Breast epithelium (tissue), 3 donors: ENCODE measurements at regions not wholly inside any gene's neighbourhood (a gene's known extent, or its start where the extent isn't known, plus 50 kb on each side); places are given as distances from the start of the nearest gene placed in this dataset.

ENCODE experiments used
- CTCF ChIP-seq, 3 donors: fragments of 450-650 bp; IDR thresholded peaks; one replicate each; pipeline ENCODE4 v1.5.1; 2016 to 2017; ENCODE audit warnings: antibody characterized with exemption in 3 of 3, mild to moderate bottlenecking in 3 of 3, moderate library complexity in 3 of 3
- POLR2A ChIP-seq: fragments of 450-650 bp; IDR thresholded peaks from one replicate; pipeline ENCODE4 v1.6.1; 2016; ENCODE audit warnings: antibody characterized with exemption, mild to moderate bottlenecking, moderate library complexity
- POLR2AphosphoS5 ChIP-seq, 3 donors: sonication (generic); formaldehyde crosslinking; IDR thresholded peaks; one replicate each; pipeline ENCODE4 v1.6.1; 2017; ENCODE audit warnings: antibody characterized with exemption in 3 of 3

- TF ChIP-seq CTCF (IDR thresholded peaks at IDR 0.05), result no peak
- TF ChIP-seq POLR2AphosphoS5 (IDR thresholded peaks at IDR 0.05), result no peak
- TF ChIP-seq POLR2A, result no peak
Observed at GRCh38 chr20:48203252-48203651, 418.0 kb upstream of the SULF2 start.
